ENCODE measurements at regions not wholly inside any gene's neighbourhood (a gene's known extent, or its start where the extent isn't known, plus 50 kb on each side); places are given as distances from the start of the nearest gene placed in this dataset.

- ATAC-seq (ENCODE audit: low FRiP score) (no peak), DNase-seq (no peak)
- Histone ChIP-seq H3K9me3 (ENCODE audit: control insufficient read depth, low read length) (peaks cover 5% of the 10 kb centered on the region), H3K27me3 (ENCODE audit: control insufficient read depth in 1 of 2, insufficient read depth in 2 of 2, low read length in 1 of 2) (no peaks in the 10 kb centered on the region), H3K4me3 (ENCODE audit: low read length in 2 of 2) (no peak overlapping the region), H3K36me3 (ENCODE audit: control insufficient read depth in 1 of 2, insufficient read depth in 2 of 2, low read length in 1 of 2) (no peaks in the 10 kb centered on the region), H3K4me1 (ENCODE audit: control insufficient read depth in 1 of 2, insufficient read depth in 2 of 2, low read length in 2 of 2) (no peaks in the 10 kb centered on the region), H3K27ac (ENCODE audit: low read depth in 1 of 2, low read length in 2 of 2) (no peak overlapping the region)
- WGBS, 2 donors, result 72 to 73% methylated on average over 5 of the region's 5 CpGs
- intact Hi-C loops (cut with DNase I), result no loop called here
These were observed 52.5 kb upstream of the SLC22A11 start for GRCh38 chr11:64503186-64503753.

GRCh38 chr11:64504999-64505398 is 50.7 kb upstream of the SLC22A11 start:
- H3K4me3 ChIP-seq (ENCODE audit: low read length in 2 of 2), result no peak overlapping the region
- intact Hi-C loops (cut with DNase I), result no loop called here
- 92 to 94% methylated on average over 5 of the region's 5 CpGs for WGBS, 2 donors
- H3K27ac ChIP-seq (ENCODE audit: low read depth in 1 of 2, low read length in 2 of 2), result no peak overlapping the region
- no peaks in the 10 kb centered on the region for H3K4me1 ChIP-seq (ENCODE audit: control insufficient read depth in 1 of 2, insufficient read depth in 2 of 2, low read length in 2 of 2)
- ATAC-seq (ENCODE audit: low FRiP score) (no peak), DNase-seq (no peak)
- H3K36me3 ChIP-seq (ENCODE audit: control insufficient read depth in 1 of 2, insufficient read depth in 2 of 2, low read length in 1 of 2), result no peaks in the 10 kb centered on the region
- peaks cover 5% of the 10 kb centered on the region for H3K9me3 ChIP-seq (ENCODE audit: control insufficient read depth, low read length)
- H3K27me3 ChIP-seq (ENCODE audit: control insufficient read depth in 1 of 2, insufficient read depth in 2 of 2, low read length in 1 of 2), result no peaks in the 10 kb centered on the region
